Liver (tissue), 8 donors: ENCODE measurements at regions not wholly inside any gene's neighbourhood (a gene's known extent, or its start where the extent isn't known, plus 50 kb on each side); places are given as distances from the start of the nearest gene placed in this dataset.

Experiments used
- DNase-seq: peaks from one replicate; pipeline ENCODE4 v3.0.0-alpha.2; 2017; ENCODE audit warnings: low spot score
- H3K27ac ChIP-seq, 2 donors: one replicate each; pipeline ENCODE4 v1.7.0; 2013; ENCODE audit warnings: inconsistent platforms in 2 of 2, low read length in 2 of 2, control low read depth in 1 of 2, low read depth in 1 of 2, mild to moderate bottlenecking in 1 of 2
- H3K27me3 ChIP-seq, 4 donors: one replicate each; pipeline versions ENCODE4 v1.6.1 to v1.7.0; 2013; ENCODE audit warnings: low read length in 3 of 4, inconsistent platforms in 1 of 4, mild to moderate bottlenecking in 1 of 4, moderate library complexity in 1 of 4; ENCODE audit not compliant: control insufficient read depth in 4 of 4, insufficient read depth in 4 of 4
- H3K36me3 ChIP-seq, 4 donors: one replicate each; pipeline versions ENCODE4 v1.6.1 to v1.7.0; 2013; ENCODE audit warnings: low read length in 3 of 4, mild to moderate bottlenecking in 3 of 4, low read depth in 1 of 4, moderate library complexity in 1 of 4; ENCODE audit not compliant: control insufficient read depth in 4 of 4, insufficient read depth in 3 of 4
- H3K4me1 ChIP-seq, 4 donors: one replicate each; pipeline versions ENCODE4 v1.6.1 to v1.7.0; 2013; ENCODE audit warnings: low read length in 3 of 4, mild to moderate bottlenecking in 3 of 4, moderate library complexity in 1 of 4; ENCODE audit not compliant: control insufficient read depth in 4 of 4, insufficient read depth in 4 of 4
- H3K4me3 ChIP-seq, 3 donors: one replicate each; pipeline versions ENCODE4 v1.6.1 to v1.7.0; 2013; ENCODE audit warnings: low read length in 3 of 3, control low read depth in 1 of 3, low read depth in 1 of 3, mild to moderate bottlenecking in 1 of 3
- H3K9ac ChIP-seq, 2 donors: one replicate each; pipeline ENCODE4 v1.7.0; 2013; ENCODE audit warnings: low read length in 2 of 2, mild to moderate bottlenecking in 2 of 2, moderate library complexity in 2 of 2, control low read depth in 1 of 2, low read depth in 1 of 2
- H3K9me3 ChIP-seq, 4 donors: one replicate each; pipeline versions ENCODE4 v1.6.1 to v1.7.0; 2013; ENCODE audit warnings: low read length in 3 of 4; ENCODE audit not compliant: control insufficient read depth in 4 of 4
- ATF3 ChIP-seq: IDR thresholded peaks from 2 replicates; pipeline ENCODE4 v1.6.1; 2016; ENCODE audit warnings: antibody characterized with exemption
- CTCF ChIP-seq: fragments of 150-350 bp; IDR thresholded peaks from 2 replicates; pipeline ENCODE4 v1.5.1; 2017; ENCODE audit warnings: improper control_type of control experiment, low read depth, low read length; ENCODE audit not compliant: missing input control
- FOXA1 ChIP-seq: IDR thresholded peaks from 2 replicates; pipeline ENCODE4 v1.6.1; 2016; ENCODE audit warnings: antibody characterized with exemption
- HNF4A ChIP-seq, 2 donors: conservative IDR thresholded peaks; 2 replicates each; pipeline ENCODE4 v1.6.1; 2016; ENCODE audit warnings: antibody characterized with exemption in 2 of 2, mild to moderate bottlenecking in 2 of 2
- HNF4G ChIP-seq: IDR thresholded peaks from 2 replicates; pipeline ENCODE4 v1.6.1; 2016; ENCODE audit warnings: antibody characterized with exemption
- JUND ChIP-seq, 2 donors: IDR thresholded peaks; 2 replicates each; pipeline ENCODE4 v1.6.1; 2016; ENCODE audit warnings: antibody characterized with exemption in 2 of 2
- MAX ChIP-seq: IDR thresholded peaks from 2 replicates; pipeline ENCODE4 v1.6.1; 2016; ENCODE audit warnings: antibody characterized with exemption
- RAD21 ChIP-seq, 2 donors: IDR thresholded peaks; 2 replicates each; pipeline ENCODE4 v1.6.1; 2016; ENCODE audit warnings: antibody characterized with exemption in 2 of 2, mild to moderate bottlenecking in 2 of 2
- REST ChIP-seq: IDR thresholded peaks from 2 replicates; pipeline ENCODE4 v1.6.1; 2016; ENCODE audit warnings: antibody characterized with exemption, mild to moderate bottlenecking
- RXRA ChIP-seq, 2 donors: IDR thresholded peaks; 2 replicates each; pipeline ENCODE4 v1.6.1; 2017 to 2018; ENCODE audit warnings: antibody characterized with exemption in 2 of 2, mild to moderate bottlenecking in 1 of 2
- SP1 ChIP-seq: IDR thresholded peaks from 2 replicates; pipeline ENCODE4 v1.6.1; 2018; ENCODE audit warnings: antibody characterized with exemption, mild to moderate bottlenecking
- TAF1 ChIP-seq: conservative IDR thresholded peaks from 2 replicates; pipeline ENCODE4 v1.6.1; 2016; ENCODE audit warnings: antibody characterized with exemption, mild to moderate bottlenecking
- YY1 ChIP-seq: IDR thresholded peaks from 2 replicates; pipeline ENCODE4 v1.6.1; 2016; ENCODE audit warnings: antibody characterized with exemption, mild to moderate bottlenecking
- ZBTB33 ChIP-seq: IDR thresholded peaks from 2 replicates; pipeline ENCODE4 v1.6.1; 2016; ENCODE audit warnings: antibody characterized with exemption
- WGBS: extraction: QIAGEN DNeasy Blood & Tissue Kit; methylation state at CpG from one replicate; pipeline ENCODE4 v1.1.7; 2013; 5-methylcytosine and 5-hydroxymethylcytosine counted together
- donor health status: healthy.
- donor health status: healthy.
- donor health status: healthy.
- donor health status: healthy.
- donor health status: healthy.

GRCh38 chr6:140586426-140587061 is 1212.1 kb upstream of the CITED2 start (continued):
- TF ChIP-seq ZBTB33 (no peak), SP1 (no peak)

- WGBS: 78% methylated on average over 1 of the region's 1 CpG
Measured at GRCh38 chr6:140581601-140582000, 1207.2 kb upstream of the CITED2 start.

GRCh38 chr6:140579918-140580317 is 1205.5 kb upstream of the CITED2 start:
- Histone ChIP-seq H3K9me3 (no peaks in the 10 kb centered on the region), H3K27ac (no peak overlapping the region), H3K36me3 (no peaks in the 10 kb centered on the region), H3K27me3 (no peaks in the 10 kb centered on the region), H3K4me3 (no peak overlapping the region), H3K9ac (no peak overlapping the region), H3K4me1 (no peaks in the 10 kb centered on the region)
- WGBS: 81% methylated on average over 1 of the region's 1 CpG
- DNase-seq: no peak
- no peak for TF ChIP-seq FOXA1
- no peak for TF ChIP-seq YY1
- no peak for TF ChIP-seq TAF1
- no peak for TF ChIP-seq RXRA (IDR thresholded peaks at IDR 0.05)
- no peak for TF ChIP-seq REST
- no peak for TF ChIP-seq ATF3
- TF ChIP-seq HNF4G: no peak
- no peak for TF ChIP-seq CTCF
- no peak for TF ChIP-seq RAD21 (IDR thresholded peaks at IDR 0.05)

More at GRCh38 chr6:140581601-140582000, 1207.2 kb upstream of the CITED2 start:
- Histone ChIP-seq H3K36me3 (no peaks in the 10 kb centered on the region), H3K9ac (no peak overlapping the region), H3K27ac (no peak overlapping the region), H3K27me3 (no peaks in the 10 kb centered on the region), H3K4me3 (no peak overlapping the region), H3K4me1 (no peaks in the 10 kb centered on the region), H3K9me3 (no peaks in the 10 kb centered on the region)
- TF ChIP-seq RAD21 (IDR thresholded peaks at IDR 0.05) (no peak), HNF4A (conservative IDR thresholded peaks at IDR 0.05) (no peak), HNF4G (no peak), MAX (no peak), JUND (IDR thresholded peaks at IDR 0.05) (no peak), ATF3 (no peak), ZBTB33 (no peak)
- no peak for DNase-seq
